ENCODE measurements at regions not wholly inside any gene's neighbourhood (a gene's known extent, or its start where the extent isn't known, plus 50 kb on each side); places are given as distances from the start of the nearest gene placed in this dataset.
A peak's percentile ranks its signal among the peaks of the same experiment; 100 is the strongest.

- no peaks in the 10 kb centered on the region for H3K36me3 Mint-ChIP-seq
- H3K27me3 Mint-ChIP-seq: no peaks in the 10 kb centered on the region
- no peaks in the 10 kb centered on the region for H3K4me1 Mint-ChIP-seq (ENCODE audit: low read depth in 2 of 2)
- peak; percentile 50 to 63 for ATAC-seq
- H3K9me3 Mint-ChIP-seq: no peaks in the 10 kb centered on the region
- no peak for DNase-seq (ENCODE audit: low spot score)
- H3K27ac Mint-ChIP-seq: no peak overlapping the region
- H3K4me3 Mint-ChIP-seq: no peak overlapping the region
Observed at GRCh38 chr20:39268981-39269461, 306.9 kb downstream of the DHX35 start.

- Mint-ChIP-seq H3K27me3 (no peaks in the 10 kb centered on the region), H3K9me3 (no peaks in the 10 kb centered on the region), H3K36me3 (no peaks in the 10 kb centered on the region), H3K4me3 (no peak overlapping the region), H3K4me1 (ENCODE audit: low read depth in 2 of 2) (no peaks in the 10 kb centered on the region), H3K27ac (no peak overlapping the region)
- DNase-seq (ENCODE audit: low spot score) (no peak), ATAC-seq (no peak)
Observed at GRCh38 chr20:39268491-39268951, 306.4 kb downstream of the DHX35 start.

- Mint-ChIP-seq H3K4me3 (no peak overlapping the region), H3K4me1 (ENCODE audit: low read depth in 2 of 2) (no peaks in the 10 kb centered on the region), H3K36me3 (no peaks in the 10 kb centered on the region), H3K27ac (no peak overlapping the region), H3K9me3 (no peaks in the 10 kb centered on the region), H3K27me3 (peaks cover under 1 to 3% of the 10 kb centered on the region in 2 donors)
- ATAC-seq (no peak), DNase-seq (ENCODE audit: low spot score) (no peak)
Observed at GRCh38 chr20:39266989-39267388, 304.8 kb downstream of the DHX35 start.

GRCh38 chr20:39264506-39265172, 302.5 kb downstream of the DHX35 start:
- no peak overlapping the region for H3K4me3 Mint-ChIP-seq
- ATAC-seq: no peak
- no peaks in the 10 kb centered on the region for H3K9me3 Mint-ChIP-seq
- DNase-seq (ENCODE audit: low spot score): no peak
- H3K27ac Mint-ChIP-seq: no peak overlapping the region
- no peaks in the 10 kb centered on the region for H3K4me1 Mint-ChIP-seq (ENCODE audit: low read depth in 2 of 2)
- H3K36me3 Mint-ChIP-seq: no peaks in the 10 kb centered on the region
- H3K27me3 Mint-ChIP-seq: peaks cover 6 to 13% of the 10 kb centered on the region in 2 donors

- H3K27ac Mint-ChIP-seq: no peak overlapping the region
- H3K4me1 Mint-ChIP-seq (ENCODE audit: low read depth in 2 of 2): no peaks in the 10 kb centered on the region
- DNase-seq (ENCODE audit: low spot score): no peak
Observed at GRCh38 chr20:39263076-39263475, 300.9 kb downstream of the DHX35 start.

GRCh38 chr20:39259808-39260207, 297.7 kb downstream of the DHX35 start:
- no peak for DNase-seq (ENCODE audit: low spot score)
- ATAC-seq: no peak
- no peaks in the 10 kb centered on the region for H3K9me3 Mint-ChIP-seq
- no peak overlapping the region for H3K4me3 Mint-ChIP-seq
- peaks cover 6 to 13% of the 10 kb centered on the region in 2 donors for H3K27me3 Mint-ChIP-seq
- H3K27ac Mint-ChIP-seq: no peak overlapping the region
- no peaks in the 10 kb centered on the region for H3K36me3 Mint-ChIP-seq
- H3K4me1 Mint-ChIP-seq (ENCODE audit: low read depth in 2 of 2): no peaks in the 10 kb centered on the region

More at GRCh38 chr20:39263076-39263475, 300.9 kb downstream of the DHX35 start:
- no peak overlapping the region for H3K4me3 Mint-ChIP-seq
- H3K27me3 Mint-ChIP-seq: peaks cover 6 to 13% of the 10 kb centered on the region in 2 donors
- ATAC-seq: no peak
- H3K36me3 Mint-ChIP-seq: no peaks in the 10 kb centered on the region
- no peaks in the 10 kb centered on the region for H3K9me3 Mint-ChIP-seq

GRCh38 chr20:39259010-39259803, 297.1 kb downstream of the DHX35 start:
- H3K27ac Mint-ChIP-seq: no peak overlapping the region
- ATAC-seq (no peak), DNase-seq (ENCODE audit: low spot score) (no peak)
- H3K4me3 Mint-ChIP-seq: no peak overlapping the region
- peaks cover 0 to 2% of the 10 kb centered on the region in 2 donors for H3K4me1 Mint-ChIP-seq (ENCODE audit: low read depth in 2 of 2)
- no peaks in the 10 kb centered on the region for H3K36me3 Mint-ChIP-seq
- no peaks in the 10 kb centered on the region for H3K9me3 Mint-ChIP-seq
- H3K27me3 Mint-ChIP-seq: peaks cover 6 to 13% of the 10 kb centered on the region in 2 donors

- Mint-ChIP-seq H3K27ac (no peak overlapping the region), H3K4me3 (no peak overlapping the region), H3K27me3 (peaks cover 6 to 13% of the 10 kb centered on the region in 2 donors), H3K4me1 (ENCODE audit: low read depth in 2 of 2) (peaks cover 0 to 2% of the 10 kb centered on the region in 2 donors), H3K9me3 (no peaks in the 10 kb centered on the region), H3K36me3 (no peaks in the 10 kb centered on the region)
- ATAC-seq: no peak
- DNase-seq (ENCODE audit: low spot score): no peak
Observed at GRCh38 chr20:39258253-39258652, 296.1 kb downstream of the DHX35 start.

- H3K36me3 Mint-ChIP-seq: no peaks in the 10 kb centered on the region
- H3K9me3 Mint-ChIP-seq: no peaks in the 10 kb centered on the region
- DNase-seq (ENCODE audit: low spot score) (no peak), ATAC-seq (peak in 1 of 2 donors; percentile 26)
- H3K27me3 Mint-ChIP-seq: peaks cover 0 to 2% of the 10 kb centered on the region in 2 donors
- H3K4me1 Mint-ChIP-seq (ENCODE audit: low read depth in 2 of 2): peaks cover 0 to 11% of the 10 kb centered on the region in 2 donors
- H3K27ac Mint-ChIP-seq: no peak overlapping the region
- no peak overlapping the region for H3K4me3 Mint-ChIP-seq
Observed at GRCh38 chr20:39253051-39253755, 291.1 kb downstream of the DHX35 start.

- Mint-ChIP-seq H3K27me3 (peaks cover 0 to 2% of the 10 kb centered on the region in 2 donors), H3K4me3 (no peak overlapping the region), H3K36me3 (no peaks in the 10 kb centered on the region), H3K27ac (no peak overlapping the region), H3K4me1 (ENCODE audit: low read depth in 2 of 2) (peaks cover 0 to 12% of the 10 kb centered on the region in 2 donors), H3K9me3 (no peaks in the 10 kb centered on the region)
- no peak for ATAC-seq
- no peak for DNase-seq (ENCODE audit: low spot score)
Observed at GRCh38 chr20:39252035-39252434, 289.9 kb downstream of the DHX35 start.

- H3K27ac Mint-ChIP-seq: no peak overlapping the region
- H3K27me3 Mint-ChIP-seq: peaks cover 0 to 2% of the 10 kb centered on the region in 2 donors
- no peak overlapping the region for H3K4me3 Mint-ChIP-seq
- ATAC-seq (no peak), DNase-seq (ENCODE audit: low spot score) (no peak)
- no peaks in the 10 kb centered on the region for H3K36me3 Mint-ChIP-seq
- peaks cover 15 to 28% of the 10 kb centered on the region in 2 donors for H3K4me1 Mint-ChIP-seq (ENCODE audit: low read depth in 2 of 2)
- H3K9me3 Mint-ChIP-seq: peaks cover under 1% of the 10 kb centered on the region
Observed at GRCh38 chr20:39249798-39250197, 287.7 kb downstream of the DHX35 start.

GRCh38 chr20:39248862-39249485, 286.8 kb downstream of the DHX35 start:
- no peak overlapping the region for H3K4me3 Mint-ChIP-seq
- ATAC-seq (no peak), DNase-seq (ENCODE audit: low spot score) (no peak)
- peaks cover 0 to 2% of the 10 kb centered on the region in 2 donors for H3K27me3 Mint-ChIP-seq
- no peak overlapping the region for H3K27ac Mint-ChIP-seq
- H3K9me3 Mint-ChIP-seq: peaks cover 2% of the 10 kb centered on the region
- H3K4me1 Mint-ChIP-seq (ENCODE audit: low read depth in 2 of 2): peaks cover 18 to 33% of the 10 kb centered on the region in 2 donors
- H3K36me3 Mint-ChIP-seq: no peaks in the 10 kb centered on the region

- peaks cover 18 to 36% of the 10 kb centered on the region in 2 donors for H3K4me1 Mint-ChIP-seq (ENCODE audit: low read depth in 2 of 2)
- no peaks in the 10 kb centered on the region for H3K36me3 Mint-ChIP-seq
- H3K27me3 Mint-ChIP-seq: peaks cover 2 to 5% of the 10 kb centered on the region in 2 donors
- H3K27ac Mint-ChIP-seq: no peak overlapping the region
- no peak for ATAC-seq
- no peak overlapping the region for H3K4me3 Mint-ChIP-seq
- H3K9me3 Mint-ChIP-seq: peaks cover 2% of the 10 kb centered on the region
- no peak for DNase-seq (ENCODE audit: low spot score)
Observed at GRCh38 chr20:39248171-39248861, 286.2 kb downstream of the DHX35 start.

All from natural killer cell treated with Interleukin-12 subunit alpha and Interleukin-12 subunit beta and Interleukin-15 and Interleukin-18, amount 100 ng/mL, for 72 hours (primary cell).